SU-DHL-6 (cell line): ENCODE measurements at regions not wholly inside any gene's neighbourhood (a gene's known extent, or its start where the extent isn't known, plus 50 kb on each side); places are given as distances from the start of the nearest gene placed in this dataset.

Experiments used
- H2AFZ ChIP-seq: fragments of 200-600 bp; sonication (generic); 2 replicates; pipeline ENCODE4 v1.6.1; 2014; ENCODE audit warnings: low read depth, mild to moderate bottlenecking, moderate library complexity, mixed read lengths, antibody characterized with exemption, low read length; ENCODE audit not compliant: severe bottlenecking
- H3F3A ChIP-seq: fragments of 200-600 bp; shearing (Covaris generic); 2 replicates; pipeline ENCODE4 v1.6.0; 2016; ENCODE audit warnings: antibody characterized with exemption, mild to moderate bottlenecking; ENCODE audit not compliant: insufficient read depth
- H3K27ac ChIP-seq: fragments of 200-600 bp; sonication (generic); 2 replicates; pipeline ENCODE4 v1.5.1; 2016; ENCODE audit warnings: low read depth, mild to moderate bottlenecking, low read length, moderate library complexity, mixed read lengths
- H3K27me3 ChIP-seq: fragments of 200-600 bp; sonication (generic), shearing (Covaris generic); 2 replicates; pipeline ENCODE4 v1.6.0; 2014; ENCODE audit warnings: mild to moderate bottlenecking, low read length
- H3K36me3 ChIP-seq: fragments of 200-600 bp; sonication (generic); 2 replicates; pipeline ENCODE4 v1.6.1; 2014; ENCODE audit warnings: mild to moderate bottlenecking, low read length, mixed read lengths
- H3K4me2 ChIP-seq: fragments of 300-600, 200-600 bp; shearing (Covaris generic), sonication (generic); 2 replicates; pipeline ENCODE4 v1.6.0; 2014; ENCODE audit warnings: low read length, low read depth, mild to moderate bottlenecking; ENCODE audit not compliant: poor library complexity, severe bottlenecking
- H3K4me3 ChIP-seq: fragments of 200-600 bp; sonication (generic); 2 replicates; pipeline ENCODE4 v1.5.1; 2014; ENCODE audit warnings: antibody characterized with exemption, low read length, mild to moderate bottlenecking, mixed read lengths; ENCODE audit not compliant: insufficient read depth, poor library complexity, severe bottlenecking
- H3K79me2 ChIP-seq: fragments of 200-600 bp; sonication (generic); 2 replicates; pipeline ENCODE4 v1.6.1; 2014; ENCODE audit warnings: mild to moderate bottlenecking, low read length, moderate library complexity; ENCODE audit not compliant: insufficient read depth
- H3K9ac ChIP-seq: fragments of 200-600 bp; sonication (generic); 2 replicates; pipeline ENCODE4 v1.7.0; 2014; ENCODE audit warnings: mild to moderate bottlenecking, low read length
- H3K9me2 ChIP-seq: fragments of 200-600 bp; sonication (generic); replicated peaks from 2 replicates; pipeline ENCODE4 v1.6.1; 2014; ENCODE audit warnings: low read length; ENCODE audit not compliant: insufficient read depth
- H3K9me3 ChIP-seq: fragments of 200-600 bp; sonication (generic); 2 replicates; pipeline ENCODE4 v1.6.1; 2014; ENCODE audit warnings: low read length, mixed read lengths; ENCODE audit not compliant: insufficient read depth
- H4K20me1 ChIP-seq: fragments of 200-600 bp; sonication (generic); 2 replicates; pipeline ENCODE4 v1.6.1; 2014; ENCODE audit warnings: low read depth, mild to moderate bottlenecking, antibody characterized with exemption, low read length, moderate library complexity, mixed read lengths
- EZH2phosphoT487 ChIP-seq: fragments of 200-600 bp; sonication (generic), shearing (Covaris generic); conservative IDR thresholded peaks from 2 replicates; pipeline ENCODE4 v1.6.1; 2018; ENCODE audit warnings: mild to moderate bottlenecking, antibody characterized with exemption, low read length, moderate library complexity, mixed read lengths
- TF ChIP-seq, protein P1 (sequence below): fragments of 200-600 bp; sonication (generic); IDR thresholded peaks from one replicate; pipeline ENCODE4 v1.5.1; 2017; ENCODE audit warnings: antibody characterized with exemption, mild to moderate bottlenecking, low read length, moderate library complexity; ENCODE audit not compliant: insufficient read depth, poor library complexity, severe bottlenecking

DNA sequence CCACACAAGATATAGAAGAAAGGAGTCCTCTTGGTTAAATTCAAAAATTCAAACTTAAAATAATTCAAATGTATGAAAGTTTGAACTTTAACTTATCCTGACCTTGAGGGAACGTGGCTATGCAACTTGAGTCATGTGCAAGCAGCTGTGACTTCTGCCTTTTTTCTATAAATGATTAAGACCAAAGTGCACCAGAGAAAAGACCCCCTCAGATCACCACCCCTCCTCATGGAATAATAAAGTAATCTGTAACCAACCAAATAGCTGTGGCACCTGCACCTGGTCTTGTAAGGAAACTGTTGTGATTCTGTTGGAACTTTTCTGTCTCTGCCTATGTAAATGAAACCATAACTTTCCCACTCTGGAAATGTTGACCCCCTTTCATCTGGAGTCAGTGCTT is 141.1 kb upstream of the GGTLC1 start:
- Histone ChIP-seq H3K9me3 (no peaks in the 10 kb centered on the region), H3K36me3 (no peaks in the 10 kb centered on the region), H3F3A (no peaks in the 10 kb centered on the region), H3K9ac (no peak overlapping the region), H3K9me2 (no peaks in the 10 kb centered on the region), H3K79me2 (no peaks in the 10 kb centered on the region), H3K27me3 (no peaks in the 10 kb centered on the region), H3K4me3 (no peak overlapping the region), H2AFZ (no peak overlapping the region), H3K4me2 (no peak overlapping the region), H4K20me1 (no peaks in the 10 kb centered on the region), H3K27ac (no peak overlapping the region)
- TF ChIP-seq, protein P1, sequence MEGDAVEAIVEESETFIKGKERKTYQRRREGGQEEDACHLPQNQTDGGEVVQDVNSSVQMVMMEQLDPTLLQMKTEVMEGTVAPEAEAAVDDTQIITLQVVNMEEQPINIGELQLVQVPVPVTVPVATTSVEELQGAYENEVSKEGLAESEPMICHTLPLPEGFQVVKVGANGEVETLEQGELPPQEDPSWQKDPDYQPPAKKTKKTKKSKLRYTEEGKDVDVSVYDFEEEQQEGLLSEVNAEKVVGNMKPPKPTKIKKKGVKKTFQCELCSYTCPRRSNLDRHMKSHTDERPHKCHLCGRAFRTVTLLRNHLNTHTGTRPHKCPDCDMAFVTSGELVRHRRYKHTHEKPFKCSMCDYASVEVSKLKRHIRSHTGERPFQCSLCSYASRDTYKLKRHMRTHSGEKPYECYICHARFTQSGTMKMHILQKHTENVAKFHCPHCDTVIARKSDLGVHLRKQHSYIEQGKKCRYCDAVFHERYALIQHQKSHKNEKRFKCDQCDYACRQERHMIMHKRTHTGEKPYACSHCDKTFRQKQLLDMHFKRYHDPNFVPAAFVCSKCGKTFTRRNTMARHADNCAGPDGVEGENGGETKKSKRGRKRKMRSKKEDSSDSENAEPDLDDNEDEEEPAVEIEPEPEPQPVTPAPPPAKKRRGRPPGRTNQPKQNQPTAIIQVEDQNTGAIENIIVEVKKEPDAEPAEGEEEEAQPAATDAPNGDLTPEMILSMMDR, result no peak
- TF ChIP-seq EZH2phosphoT487, result no peak

DNA sequence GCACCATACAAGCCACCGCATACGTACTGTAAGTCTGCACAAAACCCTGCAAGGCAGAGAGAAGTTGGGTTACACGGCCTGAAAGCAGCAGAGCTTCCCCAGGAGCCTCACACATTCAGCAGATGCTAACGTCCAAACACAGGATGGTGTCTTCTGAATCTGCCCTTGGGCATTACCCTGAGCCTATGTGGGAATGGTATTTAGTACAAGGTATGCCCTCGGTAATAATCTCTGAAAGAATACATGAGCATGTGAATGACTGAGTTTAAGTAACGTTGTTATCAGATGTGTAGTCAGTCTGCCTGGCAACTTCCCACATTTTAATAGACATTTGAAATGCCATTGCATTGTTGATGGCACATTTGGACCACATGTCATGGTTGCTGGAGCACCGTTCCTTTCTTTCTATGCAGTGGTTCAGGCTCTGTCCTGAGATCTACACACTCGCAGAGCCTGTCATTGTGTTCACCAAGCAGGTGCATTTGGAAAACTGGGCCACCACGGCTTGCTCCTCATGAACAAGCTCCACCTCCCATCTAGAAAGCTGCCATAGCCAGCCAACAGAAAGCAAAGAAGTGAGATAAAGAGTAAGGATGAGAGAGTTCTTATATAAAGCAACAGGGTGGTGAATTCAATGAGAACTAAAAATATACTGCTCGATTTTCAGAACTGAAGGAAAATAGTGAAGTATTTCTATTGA is 136.5 kb upstream of the GGTLC1 start:
- Histone ChIP-seq H3K4me2 (no peak overlapping the region), H3F3A (no peaks in the 10 kb centered on the region), H3K27me3 (no peaks in the 10 kb centered on the region), H3K27ac (no peak overlapping the region), H3K4me3 (no peak overlapping the region), H3K79me2 (no peaks in the 10 kb centered on the region), H3K36me3 (no peaks in the 10 kb centered on the region), H4K20me1 (no peaks in the 10 kb centered on the region), H3K9ac (no peak overlapping the region), H3K9me2 (no peaks in the 10 kb centered on the region), H3K9me3 (no peaks in the 10 kb centered on the region), H2AFZ (no peak overlapping the region)
- TF ChIP-seq, protein P1, result no peak
- no peak for TF ChIP-seq EZH2phosphoT487

DNA sequence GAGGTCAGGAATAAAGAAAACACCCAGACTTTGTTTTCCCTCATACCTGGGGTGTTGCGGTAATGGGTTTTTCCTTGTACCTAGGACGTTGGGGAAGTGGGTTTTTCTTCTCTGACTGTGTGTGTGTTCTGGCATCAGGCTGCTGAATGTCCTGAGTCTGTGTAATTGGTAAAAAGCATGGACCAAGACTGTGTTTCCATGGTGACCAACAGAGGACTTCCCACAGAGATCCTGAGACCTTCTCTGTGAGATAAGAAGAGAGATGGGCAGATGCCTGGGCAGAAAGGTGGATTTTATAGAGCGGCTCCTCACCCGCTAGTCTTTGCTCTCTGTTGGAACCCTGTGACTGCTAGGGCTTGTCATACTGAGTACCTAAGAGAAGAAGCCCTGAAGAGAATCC is 135.4 kb upstream of the GGTLC1 start:
- H3F3A ChIP-seq, result no peaks in the 10 kb centered on the region
- H3K9me3 ChIP-seq, result no peaks in the 10 kb centered on the region
- TF ChIP-seq EZH2phosphoT487, result no peak
- TF ChIP-seq, protein P1, result no peak
- H3K36me3 ChIP-seq, result no peaks in the 10 kb centered on the region
- H3K27me3 ChIP-seq, result no peaks in the 10 kb centered on the region
- no peak overlapping the region for H2AFZ ChIP-seq
- no peaks in the 10 kb centered on the region for H3K9me2 ChIP-seq
- no peaks in the 10 kb centered on the region for H3K79me2 ChIP-seq
- H3K4me2 ChIP-seq, result no peak overlapping the region
- no peak overlapping the region for H3K9ac ChIP-seq
- H4K20me1 ChIP-seq, result no peaks in the 10 kb centered on the region
- no peak overlapping the region for H3K27ac ChIP-seq
- no peak overlapping the region for H3K4me3 ChIP-seq
